Kidney epithelial cell (primary cell): ENCODE measurements at regions not wholly inside any gene's neighbourhood (a gene's known extent, or its start where the extent isn't known, plus 50 kb on each side); places are given as distances from the start of the nearest gene placed in this dataset.

ENCODE experiments used
- DNase-seq: peaks from one replicate; pipeline ENCODE4 v3.0.0-alpha.2; 2010; ENCODE audit warnings: low read depth
- H3K27me3 ChIP-seq: 2 replicates; pipeline ENCODE4 v1.6.0; 2011; ENCODE audit warnings: low read length; ENCODE audit not compliant: control insufficient read depth, insufficient read depth
- H3K36me3 ChIP-seq: 2 replicates; pipeline ENCODE4 v1.5.1; 2011; ENCODE audit warnings: low read length; ENCODE audit not compliant: control insufficient read depth, insufficient read depth
- H3K4me3 ChIP-seq: 2 replicates; pipeline ENCODE4 v1.5.1; 2011; ENCODE audit warnings: low read depth, mild to moderate bottlenecking, control low read depth, low read length
- CTCF ChIP-seq: IDR thresholded peaks from 2 replicates; pipeline ENCODE4 v1.5.1; 2011; ENCODE audit warnings: mild to moderate bottlenecking, moderate library complexity, low read length, control low read depth, inconsistent platforms; ENCODE audit not compliant: insufficient read depth, poor library complexity, severe bottlenecking

- H3K27me3 ChIP-seq, result no peaks in the 10 kb centered on the region
Observed at GRCh38 chr22:48322907-48323306, 1504.8 kb downstream of the BRD1 start.

GRCh38 chr22:48321986-48322545 lies 1505.6 kb downstream of the BRD1 start:
- no peak for TF ChIP-seq CTCF
- no peaks in the 10 kb centered on the region for H3K36me3 ChIP-seq
- no peaks in the 10 kb centered on the region for H3K27me3 ChIP-seq
- DNase-seq, result no peak
- no peak overlapping the region for H3K4me3 ChIP-seq

More at GRCh38 chr22:48322907-48323306, 1504.8 kb downstream of the BRD1 start:
- TF ChIP-seq CTCF, result no peak
- Histone ChIP-seq H3K4me3 (no peak overlapping the region), H3K36me3 (no peaks in the 10 kb centered on the region)
- no peak for DNase-seq

GRCh38 chr22:48320683-48321451 lies 1506.8 kb downstream of the BRD1 start:
- Histone ChIP-seq H3K4me3 (no peak overlapping the region), H3K27me3 (no peaks in the 10 kb centered on the region), H3K36me3 (no peaks in the 10 kb centered on the region)
- no peak for DNase-seq
- TF ChIP-seq CTCF, result no peak

GRCh38 chr22:48320048-48320682 lies 1507.5 kb downstream of the BRD1 start:
- Histone ChIP-seq H3K36me3 (no peaks in the 10 kb centered on the region), H3K27me3 (no peaks in the 10 kb centered on the region), H3K4me3 (no peak overlapping the region)
- no peak for DNase-seq
- no peak for TF ChIP-seq CTCF

GRCh38 chr22:48319321-48320047 lies 1508.2 kb downstream of the BRD1 start:
- Histone ChIP-seq H3K27me3 (no peaks in the 10 kb centered on the region), H3K4me3 (no peak overlapping the region), H3K36me3 (no peaks in the 10 kb centered on the region)
- no peak for TF ChIP-seq CTCF
- no peak for DNase-seq
